IPS DF 6.9 (cell line): ENCODE measurements at regions not wholly inside any gene's neighbourhood (a gene's known extent, or its start where the extent isn't known, plus 50 kb on each side); places are given as distances from the start of the nearest gene placed in this dataset.

Source experiments
- DNase-seq: peaks from one replicate; pipeline ENCODE4 v3.0.0-alpha.2; 2013; ENCODE audit warnings: low read depth, low spot score
- H3K27ac ChIP-seq: one replicate; pipeline ENCODE4 v1.5.1; 2013; ENCODE audit warnings: low read length, control low read depth
- H3K27me3 ChIP-seq: 2 replicates; pipeline ENCODE4 v1.6.1; 2013; ENCODE audit warnings: mild to moderate bottlenecking, low read length; ENCODE audit not compliant: control insufficient read depth, insufficient read depth
- H3K36me3 ChIP-seq: 2 replicates; pipeline ENCODE4 v1.6.1; 2013; ENCODE audit warnings: low read length; ENCODE audit not compliant: control insufficient read depth, insufficient read depth
- H3K4me1 ChIP-seq: 2 replicates; pipeline ENCODE4 v1.6.1; 2013; ENCODE audit warnings: low read length; ENCODE audit not compliant: control insufficient read depth, insufficient read depth
- H3K4me3 ChIP-seq: 2 replicates; pipeline ENCODE4 v1.5.1; 2013; ENCODE audit warnings: mild to moderate bottlenecking, low read length
- H3K9me3 ChIP-seq: 2 replicates; pipeline ENCODE4 v1.6.1; 2013; ENCODE audit warnings: low read length, inconsistent platforms; ENCODE audit not compliant: control insufficient read depth, insufficient read depth
- WGBS: extraction: QIAGEN DNeasy Blood & Tissue Kit; methylation state at CpG from one replicate; pipeline ENCODE4 v1.1.7; 2013; ENCODE audit warnings: mixed read lengths, missing lambda C conversion rate; ENCODE audit not compliant: insufficient read length, insufficient coverage; 5-methylcytosine and 5-hydroxymethylcytosine counted together

GRCh38 chr2:20150110-20150706 lies 74.7 kb downstream of the SDC1 start:
- no CpG with 5 or more reads among the region's 5 CpGs for WGBS
- no peak overlapping the region for H3K4me3 ChIP-seq
- no peak for DNase-seq
- H3K27ac ChIP-seq = no peak overlapping the region
- no peaks in the 10 kb centered on the region for H3K36me3 ChIP-seq
- no peaks in the 10 kb centered on the region; the same call in 1 of the 2 replicates for H3K4me1 ChIP-seq
- H3K27me3 ChIP-seq = no peaks in the 10 kb centered on the region
- H3K9me3 ChIP-seq = no peaks in the 10 kb centered on the region

- DNase-seq = no peak
- H3K4me3 ChIP-seq = no peak overlapping the region
- H3K4me1 ChIP-seq = no peaks in the 10 kb centered on the region; the same call in 1 of the 2 replicates
- no peaks in the 10 kb centered on the region for H3K27me3 ChIP-seq
- WGBS = no CpG with 5 or more reads among the region's 5 CpGs
- no peaks in the 10 kb centered on the region for H3K9me3 ChIP-seq
- H3K27ac ChIP-seq = no peak overlapping the region
- H3K36me3 ChIP-seq = no peaks in the 10 kb centered on the region
Observed at GRCh38 chr2:20149703-20150030, 75.3 kb downstream of the SDC1 start.

- Histone ChIP-seq H3K4me1 (no peaks in the 10 kb centered on the region; the same call in 1 of the 2 replicates), H3K27me3 (no peaks in the 10 kb centered on the region), H3K36me3 (no peaks in the 10 kb centered on the region), H3K4me3 (no peak overlapping the region), H3K27ac (no peak overlapping the region), H3K9me3 (no peaks in the 10 kb centered on the region)
- no peak for DNase-seq
- no CpG with 5 or more reads among the region's 12 CpGs for WGBS
Observed at GRCh38 chr2:20148923-20149702, 75.8 kb downstream of the SDC1 start.

- H3K36me3 ChIP-seq = no peaks in the 10 kb centered on the region
- H3K27ac ChIP-seq = no peak overlapping the region
- H3K9me3 ChIP-seq = no peaks in the 10 kb centered on the region
- WGBS = no CpG with 5 or more reads among the region's 5 CpGs
- DNase-seq = no peak
- no peaks in the 10 kb centered on the region; the same call in 1 of the 2 replicates for H3K4me1 ChIP-seq
- H3K27me3 ChIP-seq = no peaks in the 10 kb centered on the region
- no peak overlapping the region for H3K4me3 ChIP-seq
Observed at GRCh38 chr2:20148426-20148922, 76.5 kb downstream of the SDC1 start.

- Histone ChIP-seq H3K4me1 (no peaks in the 10 kb centered on the region; the same call in 1 of the 2 replicates), H3K4me3 (no peak overlapping the region), H3K9me3 (no peaks in the 10 kb centered on the region), H3K27me3 (no peaks in the 10 kb centered on the region), H3K27ac (no peak overlapping the region), H3K36me3 (no peaks in the 10 kb centered on the region)
- WGBS = no CpG with 5 or more reads among the region's 3 CpGs
- DNase-seq = no peak
Observed at GRCh38 chr2:20147351-20147750, 77.6 kb downstream of the SDC1 start.

GRCh38 chr2:20146401-20146800 lies 78.5 kb downstream of the SDC1 start:
- no peak overlapping the region for H3K4me3 ChIP-seq
- DNase-seq = no peak
- no peaks in the 10 kb centered on the region for H3K27me3 ChIP-seq
- no peaks in the 10 kb centered on the region for H3K36me3 ChIP-seq
- H3K27ac ChIP-seq = no peak overlapping the region
- H3K9me3 ChIP-seq = no peaks in the 10 kb centered on the region
- no peaks in the 10 kb centered on the region; the same call in 1 of the 2 replicates for H3K4me1 ChIP-seq
- WGBS = no CpG with 5 or more reads among the region's 2 CpGs

GRCh38 chr2:20145497-20146193 lies 79.3 kb downstream of the SDC1 start:
- Histone ChIP-seq H3K27me3 (no peaks in the 10 kb centered on the region), H3K27ac (no peak overlapping the region), H3K36me3 (no peaks in the 10 kb centered on the region), H3K4me3 (no peak overlapping the region), H3K4me1 (no peaks in the 10 kb centered on the region; the same call in 1 of the 2 replicates), H3K9me3 (no peaks in the 10 kb centered on the region)
- no CpG with 5 or more reads among the region's 11 CpGs for WGBS
- DNase-seq = no peak

GRCh38 chr2:20144861-20145260 lies 80.1 kb downstream of the SDC1 start:
- Histone ChIP-seq H3K4me1 (no peaks in the 10 kb centered on the region; the same call in 1 of the 2 replicates), H3K27ac (no peak overlapping the region), H3K36me3 (no peaks in the 10 kb centered on the region), H3K4me3 (no peak overlapping the region), H3K9me3 (no peaks in the 10 kb centered on the region), H3K27me3 (no peaks in the 10 kb centered on the region)
- DNase-seq = no peak
- no CpG with 5 or more reads among the region's 6 CpGs for WGBS

GRCh38 chr2:20144196-20144595 lies 80.7 kb downstream of the SDC1 start:
- Histone ChIP-seq H3K36me3 (no peaks in the 10 kb centered on the region), H3K9me3 (no peaks in the 10 kb centered on the region), H3K27me3 (no peaks in the 10 kb centered on the region), H3K4me3 (no peak overlapping the region; the same call in 1 of the 2 replicates), H3K27ac (no peak overlapping the region), H3K4me1 (no peaks in the 10 kb centered on the region)
- WGBS = no CpG with 5 or more reads among the region's 1 CpG
- DNase-seq = no peak

GRCh38 chr2:20143263-20143662 lies 81.7 kb downstream of the SDC1 start:
- Histone ChIP-seq H3K9me3 (no peaks in the 10 kb centered on the region), H3K4me1 (no peaks in the 10 kb centered on the region), H3K27me3 (no peaks in the 10 kb centered on the region), H3K27ac (no peak overlapping the region), H3K4me3 (no peak overlapping the region), H3K36me3 (no peaks in the 10 kb centered on the region)
- WGBS = no CpG with 5 or more reads among the region's 5 CpGs
- no peak for DNase-seq
